ENCODE measurements at regions not wholly inside any gene's neighbourhood (a gene's known extent, or its start where the extent isn't known, plus 50 kb on each side); places are given as distances from the start of the nearest gene placed in this dataset.

- Histone ChIP-seq H3K27me3 (ENCODE audit: control insufficient read depth, insufficient read depth, low read length) (peaks cover 11% of the 10 kb centered on the region), H3K9me3 (ENCODE audit: control insufficient read depth, insufficient read depth, low read length) (no peaks in the 10 kb centered on the region), H3K4me3 (ENCODE audit: low read depth, low read length) (no peak overlapping the region), H3K27ac (ENCODE audit: low read depth, low read length) (no peak overlapping the region)
- DNase-seq (ENCODE audit: low read depth, low spot score) = no peak
- no peak for TF ChIP-seq CTCF (IDR thresholded peaks at IDR 0.05; ENCODE audit: low read depth, low read length)
- CTCF ChIA-PET = interaction anchor here (0.9 kb wide), 1 partner anchor 9 kb away, joined by 3 read pairs; no protein-coding TSS in a partner anchor
- POLR2A ChIA-PET = no interaction called here
Observed at GRCh38 chr10:29916669-29917068, 142.7 kb downstream of the JCAD start.

GRCh38 chr10:29914986-29915785 is 144.2 kb downstream of the JCAD start:
- CTCF ChIA-PET = no interaction called here
- peaks cover 12% of the 10 kb centered on the region for H3K27me3 ChIP-seq (ENCODE audit: control insufficient read depth, insufficient read depth, low read length)
- POLR2A ChIA-PET = no interaction called here
- no peak overlapping the region for H3K27ac ChIP-seq (ENCODE audit: low read depth, low read length)
- H3K4me3 ChIP-seq (ENCODE audit: low read depth, low read length) = no peak overlapping the region
- no peaks in the 10 kb centered on the region for H3K9me3 ChIP-seq (ENCODE audit: control insufficient read depth, insufficient read depth, low read length)
- TF ChIP-seq CTCF (IDR thresholded peaks at IDR 0.05; ENCODE audit: low read depth, low read length) = no peak
- DNase-seq (ENCODE audit: low read depth, low spot score) = no peak

- Histone ChIP-seq H3K4me3 (ENCODE audit: low read depth, low read length) (no peak overlapping the region), H3K27me3 (ENCODE audit: control insufficient read depth, insufficient read depth, low read length) (peaks cover 29% of the 10 kb centered on the region), H3K9me3 (ENCODE audit: control insufficient read depth, insufficient read depth, low read length) (no peaks in the 10 kb centered on the region), H3K27ac (ENCODE audit: low read depth, low read length) (no peak overlapping the region)
- POLR2A ChIA-PET = no interaction called here
- DNase-seq (ENCODE audit: low read depth, low spot score) = no peak
- TF ChIP-seq CTCF (IDR thresholded peaks at IDR 0.05; ENCODE audit: low read depth, low read length) = no peak
- CTCF ChIA-PET = no interaction called here
Observed at GRCh38 chr10:29908962-29909361, 150.4 kb downstream of the JCAD start.

- H3K4me3 ChIP-seq (ENCODE audit: low read depth, low read length) = no peak overlapping the region
- no peak for DNase-seq (ENCODE audit: low read depth, low spot score)
- H3K27ac ChIP-seq (ENCODE audit: low read depth, low read length) = no peak overlapping the region
- no peak for TF ChIP-seq CTCF (IDR thresholded peaks at IDR 0.05; ENCODE audit: low read depth, low read length)
- CTCF ChIA-PET = no interaction called here
- POLR2A ChIA-PET = no interaction called here
- H3K9me3 ChIP-seq (ENCODE audit: control insufficient read depth, insufficient read depth, low read length) = no peaks in the 10 kb centered on the region
- H3K27me3 ChIP-seq (ENCODE audit: control insufficient read depth, insufficient read depth, low read length) = peaks cover 17% of the 10 kb centered on the region
Observed at GRCh38 chr10:29900865-29901264, 158.5 kb downstream of the JCAD start.

GRCh38 chr10:29897999-29898716 is 161.2 kb downstream of the JCAD start:
- CTCF ChIA-PET = interaction anchor here (0.9 to 1.2 kb wide), 2 partner anchors 73 to 162 kb away, joined by 3 read pairs; no protein-coding TSS in a partner anchor

More at GRCh38 chr10:29897999-29898716, 161.2 kb downstream of the JCAD start:
- Histone ChIP-seq H3K9me3 (ENCODE audit: control insufficient read depth, insufficient read depth, low read length) (no peaks in the 10 kb centered on the region), H3K27ac (ENCODE audit: low read depth, low read length) (no peak overlapping the region), H3K4me3 (ENCODE audit: low read depth, low read length) (no peak overlapping the region), H3K27me3 (ENCODE audit: control insufficient read depth, insufficient read depth, low read length) (peaks cover 8% of the 10 kb centered on the region)
- no peak for DNase-seq (ENCODE audit: low read depth, low spot score)
- no peak for TF ChIP-seq CTCF (IDR thresholded peaks at IDR 0.05; ENCODE audit: low read depth, low read length)
- POLR2A ChIA-PET = no interaction called here
